Endothelial cell (in vitro differentiated cells): ENCODE measurements at regions not wholly inside any gene's neighbourhood (a gene's known extent, or its start where the extent isn't known, plus 50 kb on each side); places are given as distances from the start of the nearest gene placed in this dataset.

Experiments
- DNase-seq: peaks from one replicate; pipeline ENCODE4 v3.0.0; 2021; ENCODE audit warnings: low spot score
- H3K27ac Mint-ChIP-seq: one replicate; pipeline ENCODE4 v1.8.0; 2021; ENCODE audit warnings: mixed read lengths, inconsistent platforms; ENCODE audit not compliant: unreplicated experiment
- H3K27me3 Mint-ChIP-seq: one replicate; pipeline ENCODE4 v1.8.0; 2021; ENCODE audit warnings: mild to moderate bottlenecking, moderate library complexity, mixed read lengths, inconsistent platforms; ENCODE audit not compliant: unreplicated experiment
- H3K36me3 Mint-ChIP-seq: one replicate; pipeline ENCODE4 v1.8.0; 2021; ENCODE audit warnings: mild to moderate bottlenecking, low read depth, mixed read lengths, inconsistent platforms; ENCODE audit not compliant: unreplicated experiment
- H3K4me1 Mint-ChIP-seq: one replicate; pipeline ENCODE4 v1.8.0; 2021; ENCODE audit warnings: mild to moderate bottlenecking, mixed read lengths, inconsistent platforms; ENCODE audit not compliant: unreplicated experiment
- H3K4me3 Mint-ChIP-seq: one replicate; pipeline ENCODE4 v1.8.0; 2021; ENCODE audit warnings: mild to moderate bottlenecking, mixed read lengths, inconsistent platforms; ENCODE audit not compliant: unreplicated experiment
- H3K9me3 Mint-ChIP-seq: one replicate; pipeline ENCODE4 v1.8.0; 2021; ENCODE audit warnings: mixed read lengths, inconsistent platforms; ENCODE audit not compliant: unreplicated experiment
- CTCF ChIP-seq: fragments of 200-600 bp; sonication (generic); IDR thresholded peaks from one replicate; pipeline ENCODE4 v1.5.0; 2021; ENCODE audit warnings: antibody characterized with exemption; ENCODE audit not compliant: unreplicated experiment

GRCh38 chr12:126907900-126908764 lies 1358.8 kb upstream of the TMEM132C start:
- peaks cover 8% of the 10 kb centered on the region for H3K27me3 Mint-ChIP-seq
- H3K9me3 Mint-ChIP-seq = peaks cover 44% of the 10 kb centered on the region
- peaks cover 8% of the 10 kb centered on the region for H3K36me3 Mint-ChIP-seq
- TF ChIP-seq CTCF = no peak
- no peak overlapping the region for H3K27ac Mint-ChIP-seq
- H3K4me1 Mint-ChIP-seq = no peaks in the 10 kb centered on the region
- no peak overlapping the region for H3K4me3 Mint-ChIP-seq
- no peak for DNase-seq

DNA sequence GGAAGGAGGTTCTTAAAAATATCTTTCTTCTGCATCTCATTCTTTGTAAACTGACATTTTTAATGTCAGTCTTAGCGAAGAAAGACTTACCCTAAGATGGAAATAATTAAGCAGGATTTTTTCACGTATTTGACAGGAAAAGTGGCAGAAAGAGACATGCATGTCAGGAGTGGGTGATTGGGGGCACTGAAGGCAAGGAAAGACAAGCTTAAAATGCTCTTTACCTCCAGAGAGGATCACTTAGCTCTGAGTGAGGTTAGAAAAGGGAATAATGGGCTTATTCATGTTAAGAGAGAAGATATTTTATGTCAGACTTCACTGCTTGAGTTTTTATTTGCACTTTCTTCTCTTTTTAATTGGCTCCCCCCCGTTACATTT lies 1358.2 kb upstream of the TMEM132C start:
- peaks cover 8% of the 10 kb centered on the region for H3K36me3 Mint-ChIP-seq
- TF ChIP-seq CTCF = no peak
- peaks cover 40% of the 10 kb centered on the region for H3K9me3 Mint-ChIP-seq
- H3K27ac Mint-ChIP-seq = no peak overlapping the region
- no peaks in the 10 kb centered on the region for H3K4me1 Mint-ChIP-seq
- no peak for DNase-seq
- no peak overlapping the region for H3K4me3 Mint-ChIP-seq
- peaks cover 8% of the 10 kb centered on the region for H3K27me3 Mint-ChIP-seq

GRCh38 chr12:126910570-126910969 lies 1356.4 kb upstream of the TMEM132C start:
- TF ChIP-seq CTCF = no peak
- Mint-ChIP-seq H3K27ac (no peak overlapping the region), H3K9me3 (peaks cover 45% of the 10 kb centered on the region), H3K27me3 (peaks cover 8% of the 10 kb centered on the region), H3K4me1 (no peaks in the 10 kb centered on the region), H3K4me3 (no peak overlapping the region), H3K36me3 (peaks cover 6% of the 10 kb centered on the region)
- no peak for DNase-seq

DNA sequence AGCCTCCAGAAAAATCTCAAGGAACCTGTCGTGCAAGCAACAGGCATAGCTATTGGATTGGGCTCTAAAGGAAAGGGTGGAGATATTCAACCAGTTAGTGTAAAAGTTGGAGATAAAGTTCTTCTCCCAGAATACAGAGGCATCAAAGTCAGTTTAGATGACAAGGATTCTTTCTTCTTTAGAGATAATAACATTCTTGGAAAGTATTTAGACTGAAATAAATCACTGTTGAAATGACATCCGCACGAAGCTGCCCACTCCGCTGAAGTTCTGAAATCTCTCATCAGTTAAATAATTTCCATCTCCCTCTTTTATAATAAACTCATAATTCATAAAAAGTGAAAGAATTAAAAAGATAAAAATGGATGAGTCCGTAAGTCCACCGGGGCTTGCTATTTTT lies 1354.9 kb upstream of the TMEM132C start:
- Mint-ChIP-seq H3K27ac (no peak overlapping the region), H3K27me3 (peaks cover 2% of the 10 kb centered on the region), H3K9me3 (peaks cover 37% of the 10 kb centered on the region), H3K36me3 (peaks cover 3% of the 10 kb centered on the region), H3K4me1 (no peaks in the 10 kb centered on the region), H3K4me3 (no peak overlapping the region)
- no peak for DNase-seq
- no peak for TF ChIP-seq CTCF

DNA sequence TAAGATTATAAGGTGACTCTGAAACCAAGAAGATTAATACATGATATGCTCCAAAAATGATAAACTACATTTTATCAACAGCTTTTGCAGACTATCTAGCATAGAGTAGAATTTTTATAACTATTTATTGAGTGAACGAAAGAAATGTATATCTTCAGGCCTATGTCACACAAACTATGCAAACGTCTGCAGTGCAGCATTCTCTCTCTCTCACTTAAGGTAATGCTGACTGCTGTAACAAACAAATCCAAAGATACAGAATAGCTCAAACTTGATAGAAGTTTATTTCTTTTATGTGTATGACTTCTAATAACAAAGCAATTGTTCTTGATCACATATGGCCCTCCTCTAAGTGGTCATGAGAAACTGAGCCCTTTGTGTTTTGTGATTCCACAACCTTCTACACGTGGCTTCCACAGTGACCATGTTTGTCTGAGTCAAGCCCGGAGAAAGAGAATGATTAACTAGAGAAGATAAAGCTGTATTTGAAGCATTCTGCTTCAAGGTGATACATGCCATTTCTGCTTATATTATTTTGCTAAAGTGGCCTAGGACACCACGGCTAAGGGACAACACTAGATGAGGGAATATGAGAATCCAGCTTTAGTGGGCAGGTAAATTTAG lies 1352.7 kb upstream of the TMEM132C start:
- H3K4me1 Mint-ChIP-seq = no peaks in the 10 kb centered on the region
- no peak overlapping the region for H3K27ac Mint-ChIP-seq
- no peak for DNase-seq
- peaks cover 2% of the 10 kb centered on the region for H3K27me3 Mint-ChIP-seq
- peaks cover 36% of the 10 kb centered on the region for H3K9me3 Mint-ChIP-seq
- no peak overlapping the region for H3K4me3 Mint-ChIP-seq
- peaks cover 3% of the 10 kb centered on the region for H3K36me3 Mint-ChIP-seq
- TF ChIP-seq CTCF = no peak
